ENCODE measurements at regions not wholly inside any gene's neighbourhood (a gene's known extent, or its start where the extent isn't known, plus 50 kb on each side); places are given as distances from the start of the nearest gene placed in this dataset.
A peak's percentile ranks its signal among the peaks of the same experiment; 100 is the strongest.
"Not testable (repeated sequence)": the region's sequence is repeated elsewhere in the genome, so short reads cannot be mapped to it uniquely, and the experiment has no call there.

DNA sequence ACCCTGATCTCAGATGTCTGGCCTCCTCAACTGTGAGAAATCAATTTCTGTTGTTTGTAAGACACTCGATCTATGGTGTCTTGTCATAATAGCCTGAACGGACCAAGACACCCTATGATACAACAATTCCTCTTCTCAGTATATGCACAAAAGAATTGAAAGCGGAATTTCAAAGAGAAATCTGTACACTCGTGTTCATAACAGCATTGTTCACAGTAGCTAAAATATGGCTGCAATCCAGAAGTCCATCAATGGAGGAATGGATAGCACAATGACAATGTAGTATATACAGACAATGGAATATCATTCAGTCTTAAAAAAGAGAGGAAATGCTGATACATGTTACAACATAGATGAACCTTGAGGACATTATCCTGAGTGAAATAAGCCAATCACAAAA lies 354.6 kb downstream of the SFMBT2 start:
- DNase-seq = no peak

DNA sequence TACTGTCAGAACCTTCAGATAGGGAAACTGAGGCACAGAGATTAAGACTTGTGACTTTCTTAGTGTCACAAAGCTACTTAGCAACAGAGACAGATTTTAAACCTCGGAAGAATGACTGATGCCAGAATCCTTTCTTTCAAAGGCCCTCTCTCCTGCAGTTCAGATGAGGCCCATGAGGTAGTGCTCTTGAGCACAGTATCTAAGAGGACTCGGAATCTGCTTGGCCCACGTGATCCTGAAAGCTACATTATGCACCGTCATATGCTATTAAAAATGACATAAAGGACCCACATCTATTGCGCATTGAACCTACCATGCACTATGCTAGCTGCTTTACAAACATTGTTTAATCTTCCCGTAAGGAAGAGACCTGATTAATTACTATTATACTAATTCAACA lies 355.9 kb downstream of the SFMBT2 start:
- DNase-seq = no peak

DNA sequence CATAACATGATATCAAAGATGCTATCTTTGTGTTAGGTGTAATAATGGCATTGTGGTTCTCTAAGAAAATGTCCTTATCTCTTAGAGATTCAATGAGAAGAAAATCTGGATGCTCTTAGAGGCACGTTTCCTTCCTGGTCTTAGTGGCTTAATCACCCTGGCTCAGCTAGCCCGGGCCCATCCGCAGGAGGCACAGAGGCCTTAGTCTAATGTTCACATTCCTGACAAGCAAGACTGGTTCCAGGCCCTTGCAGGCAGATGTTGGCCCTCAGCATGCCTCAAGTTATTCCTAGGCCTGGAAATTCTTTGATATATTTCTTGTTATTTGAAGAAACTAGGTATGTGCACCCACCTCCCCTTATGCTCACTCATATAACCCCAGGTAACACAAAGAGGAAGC lies 357.6 kb downstream of the SFMBT2 start:
- DNase-seq = no peak

DNA sequence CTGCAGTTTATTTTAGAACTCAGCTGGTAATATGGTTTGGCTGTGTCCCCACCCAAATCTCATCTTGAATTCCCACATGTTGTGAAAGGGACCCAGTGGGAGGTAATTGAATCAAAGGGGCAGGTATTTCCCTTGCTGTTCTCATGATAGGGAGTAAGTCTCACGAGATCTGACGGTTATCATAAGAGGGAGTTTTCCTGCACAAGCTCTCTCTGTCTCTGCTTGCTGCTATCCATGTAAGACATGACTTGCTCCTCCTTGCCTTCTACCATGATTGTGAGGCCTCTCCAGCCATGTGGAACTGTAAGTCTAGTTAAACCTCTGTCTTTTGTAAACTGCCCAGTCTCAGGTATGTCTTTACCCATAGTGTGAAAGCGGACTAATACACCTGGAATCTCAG lies 360.8 kb downstream of the SFMBT2 start:
- not testable (repeated sequence) for DNase-seq

DNA sequence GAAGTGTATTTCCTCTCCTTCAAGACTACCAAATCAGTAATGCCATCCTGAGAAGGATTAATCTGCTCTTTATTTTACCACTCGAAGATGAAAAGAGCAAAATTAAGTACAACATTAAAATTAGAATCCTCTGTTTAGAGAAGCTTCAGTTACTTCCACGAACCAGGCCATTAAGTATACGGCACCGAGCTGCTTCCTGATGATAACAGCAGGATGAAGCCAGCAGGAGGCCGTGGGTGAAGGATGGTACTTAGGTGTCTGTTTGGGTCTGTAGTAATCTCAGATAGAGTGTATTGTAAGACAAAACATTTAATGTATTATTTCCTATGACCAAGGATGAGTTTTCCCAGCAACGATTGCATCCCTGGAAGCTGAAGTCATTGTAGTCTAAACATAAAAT lies 362.8 kb downstream of the SFMBT2 start:
- no peak for DNase-seq

DNA sequence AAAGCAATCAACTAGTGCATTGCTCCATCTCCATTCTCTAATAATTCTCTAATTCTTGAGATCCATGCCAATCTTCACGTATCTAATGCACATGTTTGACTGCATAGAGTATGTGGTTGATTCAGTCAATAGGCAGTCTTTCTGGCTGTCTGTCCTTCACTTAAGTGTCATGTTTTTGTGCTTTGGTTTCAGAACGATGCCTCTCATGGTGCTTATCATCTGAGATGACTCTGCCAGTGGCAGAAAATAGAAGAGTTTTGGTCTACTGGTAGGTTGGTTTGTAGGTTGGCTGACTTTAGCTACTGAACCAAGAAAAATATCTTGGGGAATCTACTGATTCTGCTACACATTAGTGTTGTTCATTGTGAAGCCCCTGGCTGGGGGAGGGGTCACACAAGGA lies 364.2 kb downstream of the SFMBT2 start:
- no peak for DNase-seq

DNA sequence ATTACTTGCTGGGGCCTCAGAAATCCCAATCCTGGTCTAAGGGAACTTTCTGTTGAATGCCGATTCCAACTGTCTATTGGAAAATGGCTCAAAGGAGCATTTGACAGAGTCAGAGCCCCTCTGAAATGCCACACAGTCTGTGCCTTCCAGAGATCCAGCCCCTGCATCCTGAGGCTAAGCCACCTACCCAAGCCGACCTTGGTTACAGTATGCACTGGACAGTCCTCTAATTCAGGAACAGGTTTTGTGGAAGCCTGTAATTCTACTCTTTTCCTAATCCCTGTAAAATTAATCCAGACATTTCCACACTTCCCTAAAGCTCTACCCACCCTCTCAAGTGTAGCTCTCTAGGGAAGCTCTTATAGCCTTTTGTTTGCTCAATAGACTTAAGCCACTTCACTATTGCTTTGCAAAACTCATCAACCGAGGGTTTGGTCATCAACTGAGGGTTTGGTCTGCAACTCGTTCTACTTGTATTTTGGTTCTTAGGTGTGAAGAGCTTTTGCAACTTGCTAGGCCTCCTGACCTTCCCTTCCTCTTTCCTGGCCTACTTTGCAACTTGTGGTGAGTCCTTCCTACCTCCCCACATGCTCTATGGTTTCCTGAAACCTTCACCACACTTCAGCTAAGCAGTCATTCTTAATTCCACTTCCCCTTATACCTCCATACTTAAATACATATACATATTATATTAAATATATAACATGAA lies 364.8 kb downstream of the SFMBT2 start:
- DNase-seq = no peak

DNA sequence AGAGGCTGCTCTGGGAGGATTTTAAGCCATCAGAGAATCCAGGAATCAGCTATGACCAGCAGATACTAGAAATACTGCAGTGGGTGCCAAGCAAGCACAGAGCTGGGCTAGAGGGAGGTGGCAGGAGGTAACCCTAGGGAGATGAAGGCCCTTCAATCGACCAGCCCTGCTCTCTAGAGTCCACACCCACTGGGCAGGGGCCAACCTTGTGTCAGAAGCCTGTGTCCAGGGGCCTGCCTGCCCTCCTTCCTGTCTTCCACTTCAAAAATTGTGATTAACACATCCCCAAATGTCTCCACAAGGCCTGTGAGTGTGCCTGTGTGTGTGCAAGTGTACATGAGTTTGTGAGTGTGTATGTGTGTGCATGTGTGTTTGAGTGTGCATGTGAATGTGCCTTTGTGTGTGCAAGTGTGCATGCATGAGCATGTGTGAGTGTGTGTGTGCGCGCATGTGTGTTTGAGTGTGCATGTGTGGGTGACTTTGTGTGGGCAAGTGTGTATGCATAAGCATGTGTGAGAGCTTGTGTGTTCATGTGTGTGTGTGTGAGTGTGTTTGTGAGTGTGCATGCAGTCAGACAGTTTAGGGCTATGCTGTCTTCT lies 367.7 kb downstream of the SFMBT2 start:
- DNase-seq = no peak

DNA sequence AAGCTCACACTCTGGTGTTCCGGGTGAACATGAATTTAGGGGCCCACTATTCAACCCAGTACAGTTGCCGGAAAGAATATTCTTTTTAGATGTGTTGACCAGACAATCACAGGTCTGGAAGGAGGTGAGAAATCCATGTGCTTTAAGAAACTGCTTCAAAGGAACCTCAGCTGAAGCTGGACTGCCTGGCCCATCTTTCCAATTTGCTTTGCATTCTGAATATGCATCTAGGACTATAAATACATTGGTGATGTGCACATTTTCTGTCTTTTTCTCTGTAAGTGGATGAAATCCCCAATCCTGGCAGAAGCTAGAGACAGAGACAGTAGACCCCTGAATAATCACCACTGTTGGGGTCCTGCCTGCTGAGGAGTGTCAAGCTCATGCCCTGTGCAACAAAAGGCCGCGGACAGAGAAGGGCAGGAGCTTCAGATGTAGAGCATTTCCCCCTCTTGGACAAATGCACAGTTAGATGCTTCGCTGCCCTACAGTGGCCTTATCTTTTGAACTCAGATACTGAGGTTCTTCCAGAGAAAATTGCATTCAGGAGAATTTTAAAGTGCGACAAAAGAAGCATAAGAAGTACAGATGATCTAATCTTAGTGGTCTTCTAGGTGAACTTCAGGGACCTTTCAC lies 368.3 kb downstream of the SFMBT2 start:
- DNase-seq = no peak

DNA sequence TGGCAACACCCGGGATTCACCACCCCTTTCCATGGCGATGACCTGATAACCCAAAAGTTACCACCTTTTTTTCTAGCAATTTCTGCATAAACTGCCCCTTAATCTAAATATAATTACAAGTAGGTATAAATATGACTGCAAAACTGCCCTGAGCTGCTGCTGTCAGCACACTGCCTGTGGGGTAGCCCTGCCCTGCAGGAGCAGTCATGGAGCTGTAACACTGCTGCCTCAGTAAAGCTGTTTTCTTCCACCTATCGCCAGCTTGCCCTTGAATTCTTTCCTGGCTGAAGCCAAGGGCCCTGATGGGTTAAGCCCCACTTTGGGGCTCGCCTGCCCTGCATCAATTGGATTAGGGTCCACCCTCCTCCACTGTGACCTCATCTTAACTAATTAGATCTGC lies 368.8 kb downstream of the SFMBT2 start:
- peak; percentile 32 for DNase-seq

DNA sequence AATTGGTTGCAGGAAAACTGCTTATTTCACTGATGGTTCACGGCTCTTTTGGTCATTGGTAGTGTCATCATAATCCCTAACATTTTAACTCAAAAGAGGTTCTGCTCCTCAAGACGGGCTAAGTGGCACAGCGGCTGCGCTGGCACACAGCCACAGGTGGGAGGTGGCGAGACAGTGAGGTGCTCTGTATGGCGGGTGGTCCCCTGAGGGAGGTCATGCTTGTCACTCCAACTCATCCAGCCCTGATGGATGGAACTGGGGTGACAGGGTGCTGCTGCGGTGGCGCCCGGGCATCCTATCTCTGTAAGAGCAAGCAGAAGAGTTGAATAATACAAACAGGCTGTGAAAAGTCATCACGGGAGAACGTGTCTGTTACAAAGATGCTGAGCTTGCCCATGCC lies 370.2 kb downstream of the SFMBT2 start:
- no peak for DNase-seq

DNA sequence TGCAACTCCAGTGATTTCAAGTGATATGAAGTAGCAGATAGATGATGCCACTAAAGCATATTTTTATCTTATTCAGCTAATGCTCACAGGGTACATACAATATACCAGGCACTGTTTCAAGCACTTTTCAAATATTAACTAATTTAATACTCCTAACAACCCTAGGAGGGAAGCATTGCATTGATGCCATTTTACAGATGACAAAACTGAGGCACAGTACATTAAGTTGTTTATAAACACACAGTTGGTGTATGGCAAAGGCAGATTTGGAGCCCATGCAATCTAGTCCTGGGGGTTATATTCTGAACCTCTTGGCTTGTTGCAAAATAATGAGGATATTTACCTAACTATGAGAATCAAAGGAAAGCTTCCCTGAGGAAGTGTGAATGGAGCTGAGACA lies 371.0 kb downstream of the SFMBT2 start:
- no peak for DNase-seq

DNA sequence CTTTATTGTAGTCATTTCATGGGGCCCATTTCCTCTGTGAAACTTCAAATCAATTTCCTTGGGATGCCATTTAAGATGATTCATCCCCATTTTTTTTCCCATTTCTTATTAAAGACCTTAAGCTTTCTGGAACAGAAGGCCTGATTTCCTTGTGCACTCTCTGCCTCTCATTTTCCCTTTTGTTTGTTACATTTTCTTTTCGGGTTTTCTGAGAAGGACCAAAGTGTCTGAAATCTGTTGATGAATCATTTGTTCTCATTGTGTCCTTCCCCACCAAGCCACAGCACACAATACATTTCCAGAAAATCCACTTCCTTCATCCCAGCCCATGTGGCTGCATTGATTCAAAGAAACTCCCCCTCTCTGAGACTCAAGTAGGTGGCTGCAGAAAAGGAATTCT lies 372.4 kb downstream of the SFMBT2 start:
- no peak for DNase-seq

DNA sequence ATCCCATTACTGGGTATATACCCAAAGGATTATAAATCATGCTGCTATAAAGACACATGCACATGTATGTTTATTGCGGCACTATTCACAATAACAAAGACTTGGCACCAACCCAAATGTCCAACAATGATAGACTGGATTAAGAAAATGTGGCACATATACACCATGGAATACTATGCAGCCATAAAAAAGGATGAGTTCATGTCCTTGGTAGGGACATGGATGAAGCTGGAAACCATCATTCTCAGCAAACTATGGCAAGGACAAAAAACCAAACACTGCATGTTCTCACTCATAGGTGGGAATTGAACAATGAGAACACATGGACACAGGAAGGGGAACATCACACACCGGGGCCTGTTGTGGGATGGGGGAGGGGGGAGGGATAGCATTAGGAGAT lies 373.4 kb downstream of the SFMBT2 start:
- DNase-seq = not testable (repeated sequence)

DNA sequence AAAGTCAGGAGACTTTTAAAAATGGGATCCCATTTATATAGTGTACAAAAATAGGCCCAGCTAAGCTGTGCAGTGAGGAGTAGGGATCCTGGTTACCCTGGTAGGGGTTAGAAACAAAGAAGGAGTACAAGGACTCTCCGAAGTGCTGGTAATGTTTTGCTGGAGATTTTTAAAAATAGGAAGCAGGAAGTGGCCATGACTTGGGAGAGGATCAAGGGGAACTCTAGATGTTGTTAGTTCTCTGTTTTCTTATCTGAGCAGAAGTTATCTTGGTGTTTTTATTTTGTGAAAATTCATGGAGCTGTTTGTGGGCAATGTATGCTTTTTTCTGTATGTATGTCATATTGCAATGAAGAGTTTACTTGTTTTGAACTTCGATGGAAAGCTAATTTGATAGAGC lies 373.9 kb downstream of the SFMBT2 start:
- no peak for DNase-seq

DNA sequence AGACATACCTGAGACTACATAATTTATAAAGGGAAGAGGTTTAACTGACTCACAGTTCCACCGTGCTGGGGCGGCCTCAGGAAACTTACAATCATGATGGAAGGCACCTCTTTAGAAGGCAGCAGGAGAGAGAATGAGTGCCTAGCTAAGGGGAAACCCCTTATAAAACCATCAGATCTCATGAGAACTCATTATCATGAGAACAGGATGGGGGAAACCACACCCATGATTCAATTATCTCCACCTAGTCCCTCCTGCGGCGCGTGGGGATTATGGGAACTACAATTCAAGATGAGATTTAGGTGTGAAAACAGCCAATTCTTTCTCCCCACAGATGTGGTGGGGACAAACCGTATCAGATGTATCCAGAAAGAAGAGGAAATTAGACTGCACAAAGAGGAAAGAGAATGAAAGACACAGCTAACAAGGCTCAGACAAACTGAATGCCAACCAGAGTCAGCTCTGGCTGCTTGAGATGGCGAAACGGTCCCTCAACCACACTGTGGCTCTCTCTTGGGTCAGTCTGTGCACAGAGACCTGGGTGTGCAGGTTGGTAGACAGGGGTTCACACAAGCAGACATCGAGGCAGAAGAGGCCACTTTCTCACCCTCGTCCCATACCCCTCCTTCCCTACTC lies 375.6 kb downstream of the SFMBT2 start:
- no peak for DNase-seq

DNA sequence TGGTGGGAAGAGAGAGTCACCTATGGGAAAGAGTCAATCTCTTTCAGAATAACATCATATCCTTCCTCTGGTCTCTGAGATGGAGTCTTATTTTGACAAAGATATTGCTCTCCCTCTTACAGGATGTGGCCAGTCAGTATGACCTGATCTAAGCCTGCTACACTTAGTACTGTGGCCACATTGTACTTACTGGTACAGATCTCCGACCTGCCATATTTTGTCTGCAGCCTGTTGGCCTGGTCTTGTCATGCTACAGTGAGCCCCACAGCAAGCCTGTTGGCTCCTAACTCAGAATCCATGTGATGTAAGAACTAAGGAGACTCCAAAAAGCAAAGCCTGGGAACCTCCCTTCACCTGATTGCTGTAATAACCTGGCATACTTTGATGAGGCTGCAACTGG lies 377.8 kb downstream of the SFMBT2 start:
- DNase-seq = no peak

DNA sequence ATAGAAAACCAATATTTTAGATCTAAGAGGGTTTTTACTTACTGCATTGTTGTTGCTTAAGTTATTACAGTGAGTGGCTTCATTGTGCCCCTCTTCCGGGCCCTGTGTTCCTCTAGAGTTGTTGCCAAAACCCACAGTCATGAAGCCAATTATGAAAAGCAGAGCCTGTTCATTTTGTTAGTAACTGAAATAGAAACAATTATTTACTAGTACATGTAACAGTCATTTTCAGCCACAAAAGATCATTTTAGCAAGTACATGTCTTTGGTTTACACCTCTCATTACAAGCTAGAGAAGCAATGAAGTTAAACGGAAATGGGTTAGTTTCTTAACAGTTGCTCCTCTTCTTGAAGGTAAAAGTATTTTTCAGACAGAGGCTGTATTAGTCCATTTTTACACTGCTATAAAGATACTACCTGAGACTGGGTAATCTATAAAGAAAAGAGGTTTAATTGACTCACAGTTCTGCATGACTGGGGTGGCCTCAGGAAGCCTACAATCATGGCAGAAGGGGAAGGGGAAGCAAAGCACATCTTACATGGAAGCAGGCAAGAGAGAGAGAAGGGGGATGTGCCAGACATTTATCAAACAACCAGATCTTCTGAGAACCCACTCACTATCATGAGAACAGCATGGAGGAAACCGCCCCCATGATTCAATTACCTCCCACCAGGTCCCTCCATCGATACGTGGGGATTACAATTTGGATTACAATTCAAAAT lies 380.5 kb downstream of the SFMBT2 start:
- no peak for DNase-seq

DNA sequence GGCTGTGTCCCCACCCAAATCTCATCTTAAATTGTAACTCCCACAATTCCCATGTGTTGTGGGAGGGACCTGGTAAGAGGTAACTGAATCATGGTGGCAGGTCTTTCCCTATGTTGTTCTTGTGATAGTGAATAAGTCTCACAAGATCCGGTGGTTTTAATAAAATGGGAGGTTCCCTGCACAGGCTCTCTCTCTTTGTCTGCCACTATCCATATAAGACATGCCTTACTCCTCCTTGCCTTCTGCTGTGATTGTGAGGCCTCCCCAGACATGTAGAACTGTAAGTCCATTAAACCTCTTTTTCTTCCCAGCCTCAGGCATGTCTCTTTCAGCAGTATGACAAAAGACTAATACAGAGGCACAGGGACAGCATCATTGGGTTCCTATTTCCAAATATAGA lies 381.2 kb downstream of the SFMBT2 start:
- no peak for DNase-seq

DNA sequence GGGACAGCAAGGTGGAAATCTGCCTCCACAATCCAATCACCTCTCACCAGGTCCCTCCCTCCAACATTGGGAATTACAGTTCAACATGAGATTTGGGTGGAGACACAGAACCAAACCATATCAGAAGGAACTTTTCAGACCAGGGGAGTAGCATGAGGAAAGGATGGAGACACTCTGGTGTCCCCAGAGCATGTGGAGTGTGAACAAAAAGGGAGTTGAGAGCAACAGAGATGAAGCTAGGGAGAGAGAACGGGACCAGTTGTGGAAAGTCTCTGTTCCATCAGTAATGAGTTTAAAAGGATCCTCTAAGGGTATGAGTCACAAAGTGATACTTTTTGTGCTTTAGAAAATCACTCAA lies 382.0 kb downstream of the SFMBT2 start:
- no peak for DNase-seq

DNA sequence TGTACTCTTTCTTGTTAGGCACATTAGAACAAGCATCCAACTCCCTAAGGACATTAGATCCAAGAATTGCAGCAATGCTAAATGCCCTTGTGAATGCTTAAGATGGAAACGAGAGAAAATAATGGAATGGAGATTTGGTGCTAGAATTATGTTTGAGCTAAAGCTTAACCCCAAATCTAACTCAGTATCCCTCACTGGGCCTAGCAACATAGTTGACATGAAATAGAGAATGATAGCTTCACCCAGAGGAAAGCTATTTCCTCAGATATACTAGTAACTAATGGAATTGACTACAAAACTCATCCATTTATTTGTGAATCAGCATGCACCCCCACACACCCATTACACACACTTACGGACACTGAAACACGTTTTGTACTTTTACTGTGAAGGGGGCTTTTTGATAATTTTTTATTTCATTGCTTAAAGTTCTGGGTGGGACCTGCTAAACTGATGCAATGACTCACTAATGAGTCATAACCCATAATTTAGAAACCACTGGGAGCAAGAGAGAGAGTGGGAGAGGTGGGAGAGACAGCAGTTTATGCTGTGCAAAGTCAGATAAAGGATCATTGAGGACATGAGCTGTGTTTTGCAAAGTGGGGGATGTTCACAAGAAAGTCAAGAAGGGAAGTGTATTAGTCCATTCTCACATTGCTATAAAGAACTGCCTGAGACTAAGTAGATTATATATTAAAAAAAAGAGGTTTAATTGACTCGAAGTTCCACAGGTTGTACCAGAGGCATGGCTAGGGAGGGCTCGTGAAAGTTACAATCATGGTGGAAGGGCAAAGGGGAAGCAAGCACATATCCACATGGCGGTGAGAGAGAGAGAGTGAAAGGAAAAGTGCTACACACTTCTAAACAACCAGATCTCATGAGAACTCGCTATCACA lies 382.7 kb downstream of the SFMBT2 start:
- no peak for DNase-seq

DNA sequence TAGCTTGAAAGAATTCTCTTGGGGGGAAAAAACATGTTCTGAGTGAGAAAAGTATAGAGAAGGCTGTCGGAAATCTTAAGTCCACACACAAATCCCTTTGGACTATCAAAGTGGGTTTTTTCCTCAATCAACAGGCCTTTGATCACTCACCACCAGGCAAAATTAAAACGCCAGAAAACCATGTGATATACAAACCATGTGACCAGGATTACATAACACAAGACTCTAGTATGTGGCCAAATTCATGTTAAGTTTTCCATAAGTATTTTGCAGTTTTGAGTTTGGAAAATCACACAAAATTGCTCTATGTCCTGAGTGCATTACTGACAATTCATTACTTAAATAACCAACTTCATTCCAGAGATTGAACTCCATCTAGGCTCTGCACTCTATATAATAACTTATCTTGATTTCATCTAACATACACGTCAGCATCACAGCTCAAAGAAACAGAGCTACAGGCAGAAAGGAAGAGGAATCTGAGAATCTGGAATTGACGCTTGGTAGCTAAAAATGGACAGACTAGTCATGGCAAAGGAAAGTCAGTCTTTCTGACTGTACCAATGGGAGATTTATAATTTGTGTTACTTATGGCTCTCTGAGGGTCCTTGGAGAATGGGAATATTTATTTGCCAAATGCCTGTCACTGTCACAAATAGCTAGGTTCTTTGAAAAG lies 383.5 kb downstream of the SFMBT2 start:
- no peak for DNase-seq

Data from retina (tissue), 1 donor.